GM12872 (cell line): ENCODE measurements at regions not wholly inside any gene's neighbourhood (a gene's known extent, or its start where the extent isn't known, plus 50 kb on each side); places are given as distances from the start of the nearest gene placed in this dataset.

Experiments used
- TF ChIP-seq, protein P1 (sequence below): IDR thresholded peaks from 3 replicates; pipeline ENCODE4 v1.5.1; 2011; ENCODE audit warnings: low read depth, mild to moderate bottlenecking, low read length, moderate library complexity; ENCODE audit not compliant: insufficient read depth

DNA sequence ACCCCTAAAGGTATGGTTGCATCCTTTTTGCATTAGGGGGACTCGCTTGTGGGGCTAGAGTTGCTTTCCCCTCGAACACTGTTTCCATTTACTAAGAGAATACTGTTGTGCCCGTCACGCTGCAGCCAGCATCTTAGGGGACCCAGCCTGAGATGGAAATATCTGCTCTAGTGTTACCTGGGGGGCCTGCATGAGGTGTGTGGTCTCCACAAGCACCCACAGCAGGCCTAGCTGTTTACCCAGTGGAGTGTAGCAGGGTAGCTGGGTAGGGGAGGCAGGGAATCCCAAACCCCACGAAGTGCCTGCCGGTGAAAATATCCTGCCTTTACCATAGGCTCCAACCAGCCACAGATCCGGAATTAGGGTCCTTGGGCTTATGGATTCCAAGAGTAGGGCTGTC lies 303.6 kb downstream of the PTPRU start:
- TF ChIP-seq, protein P1, sequence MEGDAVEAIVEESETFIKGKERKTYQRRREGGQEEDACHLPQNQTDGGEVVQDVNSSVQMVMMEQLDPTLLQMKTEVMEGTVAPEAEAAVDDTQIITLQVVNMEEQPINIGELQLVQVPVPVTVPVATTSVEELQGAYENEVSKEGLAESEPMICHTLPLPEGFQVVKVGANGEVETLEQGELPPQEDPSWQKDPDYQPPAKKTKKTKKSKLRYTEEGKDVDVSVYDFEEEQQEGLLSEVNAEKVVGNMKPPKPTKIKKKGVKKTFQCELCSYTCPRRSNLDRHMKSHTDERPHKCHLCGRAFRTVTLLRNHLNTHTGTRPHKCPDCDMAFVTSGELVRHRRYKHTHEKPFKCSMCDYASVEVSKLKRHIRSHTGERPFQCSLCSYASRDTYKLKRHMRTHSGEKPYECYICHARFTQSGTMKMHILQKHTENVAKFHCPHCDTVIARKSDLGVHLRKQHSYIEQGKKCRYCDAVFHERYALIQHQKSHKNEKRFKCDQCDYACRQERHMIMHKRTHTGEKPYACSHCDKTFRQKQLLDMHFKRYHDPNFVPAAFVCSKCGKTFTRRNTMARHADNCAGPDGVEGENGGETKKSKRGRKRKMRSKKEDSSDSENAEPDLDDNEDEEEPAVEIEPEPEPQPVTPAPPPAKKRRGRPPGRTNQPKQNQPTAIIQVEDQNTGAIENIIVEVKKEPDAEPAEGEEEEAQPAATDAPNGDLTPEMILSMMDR = no peak

DNA sequence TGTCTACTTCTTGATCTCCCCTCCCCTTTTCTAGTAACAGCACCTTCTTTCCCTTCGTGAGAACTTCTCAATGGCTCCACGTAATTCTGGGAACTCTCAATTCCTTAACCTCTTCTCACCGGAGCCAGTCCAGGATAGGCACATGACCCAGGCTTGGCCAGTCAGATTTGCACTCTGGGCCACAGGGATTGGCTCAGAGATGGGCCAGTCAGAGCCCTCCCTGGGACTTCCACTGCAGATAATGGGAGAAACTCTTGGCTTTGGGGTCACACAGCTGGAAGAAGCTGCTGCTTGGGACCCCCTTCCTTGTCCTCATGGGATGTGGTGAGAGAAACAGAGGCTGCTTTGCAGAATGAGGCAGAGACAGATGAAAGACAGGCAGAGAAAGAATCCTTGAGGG lies 302.3 kb downstream of the PTPRU start:
- TF ChIP-seq, protein P1 = no peak

DNA sequence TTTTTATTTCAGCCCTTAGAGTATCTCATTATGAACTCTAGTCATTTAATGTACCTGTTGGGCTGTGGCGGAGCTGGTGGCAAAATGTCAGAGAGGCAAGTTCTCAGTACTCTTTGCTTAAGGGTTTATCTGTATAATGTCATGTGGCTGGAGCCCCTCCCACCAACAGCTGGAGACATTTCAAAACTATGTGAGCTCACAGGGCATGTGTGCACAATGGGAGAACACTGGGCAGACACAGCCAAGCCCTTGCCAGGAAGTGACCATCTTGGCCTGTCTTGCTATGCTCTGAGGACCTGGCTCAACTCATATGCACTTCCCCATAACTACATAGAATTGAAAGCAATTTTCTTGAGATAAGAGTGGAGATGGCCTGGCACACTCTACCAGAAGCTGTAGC lies 296.4 kb downstream of the PTPRU start:
- TF ChIP-seq, protein P1 = no peak

DNA sequence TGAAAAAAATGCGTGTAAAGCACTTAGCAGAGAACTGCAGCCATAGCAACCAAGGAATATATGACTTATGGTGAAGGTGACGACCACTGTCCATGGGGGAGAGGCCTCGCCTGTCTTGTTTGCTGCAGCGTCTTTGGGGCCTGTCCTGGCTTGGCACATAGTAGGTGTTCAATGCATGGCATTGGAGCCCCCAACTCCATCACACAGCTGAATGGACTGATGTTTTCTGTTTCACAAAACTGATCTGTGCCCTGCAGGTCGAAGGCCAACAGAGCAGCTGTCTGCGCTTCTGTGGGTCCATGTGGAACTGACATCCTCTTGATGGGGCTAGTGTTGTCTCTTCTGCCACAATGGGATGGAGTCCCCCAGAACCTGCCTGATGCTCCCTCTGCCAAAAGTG lies 296.0 kb downstream of the PTPRU start:
- TF ChIP-seq, protein P1 = no peak

DNA sequence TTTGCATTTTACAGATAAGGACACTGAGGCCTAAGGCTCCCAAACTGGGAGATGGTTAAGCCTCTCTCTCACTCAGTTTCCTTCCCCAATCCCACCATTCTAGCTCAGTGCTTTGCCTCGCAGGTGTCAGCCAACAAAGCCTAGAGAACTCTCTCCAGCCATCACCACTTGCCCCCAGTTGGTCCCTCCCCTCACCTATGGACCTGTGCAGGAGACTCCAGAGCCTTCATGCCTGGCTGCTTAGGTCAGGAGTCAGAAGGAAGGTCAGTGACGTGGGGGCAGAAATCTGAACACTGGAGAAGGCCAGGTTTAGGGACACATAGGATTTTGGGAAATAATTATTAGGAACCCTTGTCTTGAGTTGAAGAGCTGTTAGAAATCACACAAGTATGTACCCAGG lies 295.3 kb downstream of the PTPRU start:
- TF ChIP-seq, protein P1 = no peak

DNA sequence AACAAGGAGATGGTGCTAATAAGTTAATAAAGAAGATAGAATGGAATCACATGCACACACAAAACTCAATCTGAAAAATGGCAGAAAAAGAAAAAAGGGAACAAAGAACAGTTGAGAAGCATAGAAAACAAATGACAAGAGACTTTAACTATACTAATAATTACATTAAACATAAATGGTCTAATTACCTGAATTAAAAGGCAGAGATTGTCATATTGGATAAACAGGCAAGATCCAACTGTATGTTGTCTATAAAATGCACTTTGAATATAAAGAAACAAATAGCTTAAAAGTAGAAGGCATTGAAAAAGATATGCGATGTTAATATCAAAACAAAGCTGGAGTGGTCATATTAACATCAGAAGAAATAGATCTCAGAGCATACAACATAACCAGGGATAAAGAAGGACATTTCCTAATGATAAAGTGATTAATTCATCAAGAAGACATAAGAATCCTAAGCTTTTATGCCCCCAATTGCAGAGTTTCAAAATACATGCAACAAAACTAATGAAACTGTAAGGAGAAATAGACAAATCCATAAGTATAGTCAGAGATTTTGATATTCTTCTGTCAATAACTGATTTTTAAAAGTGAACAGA lies 293.5 kb downstream of the PTPRU start:
- TF ChIP-seq, protein P1 = no peak

DNA sequence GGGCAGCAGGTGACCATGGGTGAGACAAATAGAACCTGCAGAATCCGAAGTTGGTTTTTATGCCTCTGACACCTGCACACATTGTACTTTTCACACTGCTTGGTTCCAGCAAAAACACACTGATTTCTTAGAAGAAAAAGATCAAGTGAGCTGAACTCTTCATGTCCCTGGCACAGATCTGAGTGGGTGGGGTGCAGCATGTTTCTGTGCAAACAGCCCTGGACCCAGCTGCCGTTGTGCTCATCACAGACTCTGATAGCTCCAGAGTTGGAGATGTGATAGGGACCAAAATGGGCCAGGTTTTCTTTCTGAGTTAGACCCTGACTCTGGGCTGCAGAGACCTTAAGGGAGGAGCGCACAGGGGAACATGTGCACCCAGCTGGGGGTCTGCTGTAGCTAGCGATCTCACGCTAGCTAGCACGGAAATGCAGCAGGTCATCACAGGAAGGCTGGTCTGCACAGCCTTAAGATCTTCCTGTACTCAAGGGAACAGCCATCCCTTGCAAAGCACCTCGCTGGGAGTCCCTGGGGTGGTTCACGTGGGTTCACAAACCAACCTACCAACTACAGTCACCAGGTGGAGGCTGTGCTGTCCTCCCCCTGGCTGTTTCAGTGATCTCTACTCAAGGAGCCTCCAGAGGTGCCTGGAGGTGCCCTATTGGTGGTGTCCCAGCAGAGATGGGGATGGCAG lies 291.1 kb downstream of the PTPRU start:
- TF ChIP-seq, protein P1 = no peak
